ENCODE measurements at regions not wholly inside any gene's neighbourhood (a gene's known extent, or its start where the extent isn't known, plus 50 kb on each side); places are given as distances from the start of the nearest gene placed in this dataset.

GRCh38 chr11:95647871-95648270 lies 141.7 kb downstream of the FAM76B start:
- TF ChIP-seq CTCF (conservative IDR thresholded peaks at IDR 0.05; ENCODE audit: low read depth, low read length) (no peak), EZH2 (IDR thresholded peaks at IDR 0.05; ENCODE audit: borderline replicate concordance, low read depth, low read length, poor library complexity, severe bottlenecking) (no peak)

Data from A673 (cell line).